ENCODE measurements at regions not wholly inside any gene's neighbourhood (a gene's known extent, or its start where the extent isn't known, plus 50 kb on each side); places are given as distances from the start of the nearest gene placed in this dataset.

DNA sequence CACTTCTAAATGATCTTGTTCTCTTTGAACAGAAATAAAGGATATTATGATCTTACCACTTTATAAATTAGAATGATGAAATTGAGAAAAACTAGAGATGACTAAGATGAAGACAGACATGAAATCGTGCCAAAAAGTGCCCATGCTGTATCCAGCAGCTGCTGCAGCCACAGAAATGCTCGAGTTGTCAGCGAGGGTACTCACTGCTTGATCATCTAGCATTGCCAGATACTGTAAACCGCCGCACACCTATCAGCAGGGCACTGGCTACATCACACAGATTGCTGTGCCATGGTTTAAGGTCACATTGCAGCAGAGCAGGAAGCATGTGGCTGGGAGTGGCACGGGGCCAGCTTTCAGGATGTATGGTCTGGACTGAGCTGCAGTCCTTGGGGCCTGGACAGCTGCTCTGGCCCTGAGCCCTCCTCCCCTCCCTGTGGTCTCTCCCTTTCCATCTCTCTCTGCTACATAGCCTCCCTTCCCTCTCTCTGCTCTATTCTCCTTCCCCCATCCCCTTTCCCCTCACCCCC lies 51.0 kb upstream of the SEPTIN5 start:
- Mint-ChIP-seq H3K4me3 (no peak overlapping the region), H3K27me3 (ENCODE audit: low read depth) (peaks cover 2% of the 10 kb centered on the region), H3K36me3 (ENCODE audit: low read depth) (no peaks in the 10 kb centered on the region), H3K4me1 (ENCODE audit: low read depth) (no peaks in the 10 kb centered on the region), H3K9me3 (no peaks in the 10 kb centered on the region), H3K27ac (no peak overlapping the region)
- DNase-seq (ENCODE audit: low spot score), result no peak

DNA sequence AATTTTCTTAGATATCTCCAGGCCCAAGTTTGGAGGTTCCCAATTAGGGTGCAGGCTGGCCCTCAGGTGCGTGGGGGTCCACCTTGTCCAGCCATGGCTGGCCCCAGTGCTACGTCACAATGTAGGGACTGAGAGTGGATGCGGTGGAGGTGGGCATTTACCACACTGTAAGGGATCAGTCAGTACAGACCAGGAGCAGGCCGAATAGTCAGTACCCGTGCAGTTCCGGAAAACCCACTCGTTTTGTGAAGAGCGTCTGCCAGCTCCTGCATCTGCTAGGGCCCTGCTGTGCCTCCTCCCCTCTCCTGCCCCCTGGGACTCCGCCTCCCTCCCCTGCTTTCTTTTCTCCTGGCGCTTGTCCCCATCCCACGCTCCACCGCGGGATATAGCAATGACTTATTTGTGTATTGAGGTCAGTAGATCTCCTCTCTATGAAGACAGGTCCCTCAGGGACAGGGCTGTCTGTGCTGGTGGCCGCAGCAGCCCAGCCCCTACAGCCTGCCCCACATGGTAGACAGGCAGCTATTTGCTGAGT lies 50.4 kb upstream of the SEPTIN5 start:
- DNase-seq (ENCODE audit: low spot score), result no peak
- no peaks in the 10 kb centered on the region for H3K36me3 Mint-ChIP-seq (ENCODE audit: low read depth)
- no peak overlapping the region for H3K27ac Mint-ChIP-seq
- no peak overlapping the region for H3K4me3 Mint-ChIP-seq
- H3K9me3 Mint-ChIP-seq, result no peaks in the 10 kb centered on the region
- H3K4me1 Mint-ChIP-seq (ENCODE audit: low read depth), result no peaks in the 10 kb centered on the region
- peaks cover 2% of the 10 kb centered on the region for H3K27me3 Mint-ChIP-seq (ENCODE audit: low read depth)

DNA sequence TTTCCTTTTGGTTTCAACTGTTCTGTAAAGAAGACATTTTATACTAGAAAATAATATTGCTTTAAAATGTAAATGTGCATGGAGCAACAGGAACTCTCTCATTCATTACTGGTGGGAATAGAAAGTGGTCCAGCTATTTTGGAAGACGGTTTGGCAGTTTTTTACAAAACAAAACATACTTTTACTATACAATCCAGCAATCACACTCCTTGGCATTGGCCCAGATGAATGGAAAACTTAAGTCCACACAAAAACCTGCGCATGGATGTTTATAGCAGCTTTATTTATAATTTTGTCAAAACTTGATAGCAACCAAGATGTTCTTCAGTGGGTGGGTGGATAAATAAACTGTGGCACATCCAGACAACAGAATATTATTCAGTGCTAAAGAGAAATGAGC lies 49.9 kb upstream of the SEPTIN5 start:
- Mint-ChIP-seq H3K4me3 (no peak overlapping the region), H3K27me3 (ENCODE audit: low read depth) (peaks cover 2% of the 10 kb centered on the region), H3K4me1 (ENCODE audit: low read depth) (no peaks in the 10 kb centered on the region), H3K9me3 (no peaks in the 10 kb centered on the region), H3K27ac (no peak overlapping the region), H3K36me3 (ENCODE audit: low read depth) (no peaks in the 10 kb centered on the region)
- no peak for DNase-seq (ENCODE audit: low spot score)
